DND-41 (cell line): ENCODE measurements at regions not wholly inside any gene's neighbourhood (a gene's known extent, or its start where the extent isn't known, plus 50 kb on each side); places are given as distances from the start of the nearest gene placed in this dataset.

ENCODE experiments used
- CTCF ChIP-seq: IDR thresholded peaks from 2 replicates; pipeline ENCODE4 v1.5.1; 2012; ENCODE audit warnings: borderline replicate concordance, low read length, moderate library complexity, mild to moderate bottlenecking; ENCODE audit not compliant: poor library complexity, severe bottlenecking; ENCODE audit errors: extremely low read depth
- EZH2 ChIP-seq: IDR thresholded peaks from 3 replicates; pipeline ENCODE4 v1.6.1; 2012; ENCODE audit warnings: borderline replicate concordance, low read depth, mild to moderate bottlenecking, moderate library complexity, low read length, inconsistent platforms; ENCODE audit not compliant: severe bottlenecking

GRCh38 chr5:67795781-67796477, 419.6 kb upstream of the PIK3R1 start:
- TF ChIP-seq CTCF (no peak), EZH2 (no peak)
